Adrenal gland (tissue), 5 donors: ENCODE measurements at regions not wholly inside any gene's neighbourhood (a gene's known extent, or its start where the extent isn't known, plus 50 kb on each side); places are given as distances from the start of the nearest gene placed in this dataset.

Source experiments
- POLR2A ChIP-seq, 2 donors: fragments of 450-650 bp; IDR thresholded peaks; one replicate each; pipeline ENCODE4 v1.6.1; 2017; ENCODE audit warnings: antibody characterized with exemption in 2 of 2, mild to moderate bottlenecking in 2 of 2, moderate library complexity in 1 of 2
- TF ChIP-seq, protein P1 (sequence below), 6 experiments: fragments of 450-650 bp in 4 of 6; fragments of 200-600 bp in 2 of 6; sonication (generic) in 1 of 6; IDR thresholded peaks; 1 replicate in 5 of 6; 2 replicates in 1 of 6; pipeline versions ENCODE4 v1.5.1 to v1.8.0; 2016 to 2021; ENCODE audit warnings: antibody characterized with exemption in 6 of 6, mild to moderate bottlenecking in 2 of 6, moderate library complexity in 1 of 6
- donor health status: DM: no; HTN: no; CAD: no.

DNA sequence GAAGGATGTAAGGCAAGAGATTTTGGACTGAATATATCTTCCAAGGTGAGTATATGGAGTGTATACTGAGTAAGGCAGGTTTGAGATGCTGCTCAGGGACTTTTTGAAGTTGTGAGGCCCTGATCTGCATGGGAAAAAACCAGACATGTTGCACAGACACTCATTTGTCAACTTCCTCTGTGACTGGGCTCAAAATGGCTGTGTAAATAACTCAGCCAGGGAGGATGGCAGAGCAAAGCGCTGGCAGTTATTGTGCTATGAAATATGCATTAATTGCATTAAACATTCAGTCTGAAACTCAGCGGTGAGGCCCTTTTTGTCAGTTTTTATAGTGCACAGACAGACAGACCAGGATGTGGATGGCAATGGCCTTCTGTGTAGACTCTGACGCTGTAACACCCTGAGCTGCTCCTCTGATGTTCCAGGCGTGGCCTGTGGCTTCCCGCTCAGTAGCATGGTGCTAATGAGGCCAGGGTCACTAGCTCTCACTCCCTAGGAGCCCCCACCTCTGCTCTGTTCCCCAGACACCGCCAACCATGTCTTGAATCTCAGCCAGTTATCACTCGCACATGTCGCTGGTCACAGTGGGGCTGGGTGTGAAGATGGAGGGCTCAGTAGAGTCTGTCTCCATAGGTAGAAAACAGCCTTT lies 307.0 kb upstream of the PROX1 start:
- TF ChIP-seq, protein P1, sequence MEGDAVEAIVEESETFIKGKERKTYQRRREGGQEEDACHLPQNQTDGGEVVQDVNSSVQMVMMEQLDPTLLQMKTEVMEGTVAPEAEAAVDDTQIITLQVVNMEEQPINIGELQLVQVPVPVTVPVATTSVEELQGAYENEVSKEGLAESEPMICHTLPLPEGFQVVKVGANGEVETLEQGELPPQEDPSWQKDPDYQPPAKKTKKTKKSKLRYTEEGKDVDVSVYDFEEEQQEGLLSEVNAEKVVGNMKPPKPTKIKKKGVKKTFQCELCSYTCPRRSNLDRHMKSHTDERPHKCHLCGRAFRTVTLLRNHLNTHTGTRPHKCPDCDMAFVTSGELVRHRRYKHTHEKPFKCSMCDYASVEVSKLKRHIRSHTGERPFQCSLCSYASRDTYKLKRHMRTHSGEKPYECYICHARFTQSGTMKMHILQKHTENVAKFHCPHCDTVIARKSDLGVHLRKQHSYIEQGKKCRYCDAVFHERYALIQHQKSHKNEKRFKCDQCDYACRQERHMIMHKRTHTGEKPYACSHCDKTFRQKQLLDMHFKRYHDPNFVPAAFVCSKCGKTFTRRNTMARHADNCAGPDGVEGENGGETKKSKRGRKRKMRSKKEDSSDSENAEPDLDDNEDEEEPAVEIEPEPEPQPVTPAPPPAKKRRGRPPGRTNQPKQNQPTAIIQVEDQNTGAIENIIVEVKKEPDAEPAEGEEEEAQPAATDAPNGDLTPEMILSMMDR (IDR thresholded peaks at IDR 0.05): no peak
- no peak for TF ChIP-seq POLR2A (IDR thresholded peaks at IDR 0.05)
